ENCODE measurements at regions not wholly inside any gene's neighbourhood (a gene's known extent, or its start where the extent isn't known, plus 50 kb on each side); places are given as distances from the start of the nearest gene placed in this dataset.

DNA sequence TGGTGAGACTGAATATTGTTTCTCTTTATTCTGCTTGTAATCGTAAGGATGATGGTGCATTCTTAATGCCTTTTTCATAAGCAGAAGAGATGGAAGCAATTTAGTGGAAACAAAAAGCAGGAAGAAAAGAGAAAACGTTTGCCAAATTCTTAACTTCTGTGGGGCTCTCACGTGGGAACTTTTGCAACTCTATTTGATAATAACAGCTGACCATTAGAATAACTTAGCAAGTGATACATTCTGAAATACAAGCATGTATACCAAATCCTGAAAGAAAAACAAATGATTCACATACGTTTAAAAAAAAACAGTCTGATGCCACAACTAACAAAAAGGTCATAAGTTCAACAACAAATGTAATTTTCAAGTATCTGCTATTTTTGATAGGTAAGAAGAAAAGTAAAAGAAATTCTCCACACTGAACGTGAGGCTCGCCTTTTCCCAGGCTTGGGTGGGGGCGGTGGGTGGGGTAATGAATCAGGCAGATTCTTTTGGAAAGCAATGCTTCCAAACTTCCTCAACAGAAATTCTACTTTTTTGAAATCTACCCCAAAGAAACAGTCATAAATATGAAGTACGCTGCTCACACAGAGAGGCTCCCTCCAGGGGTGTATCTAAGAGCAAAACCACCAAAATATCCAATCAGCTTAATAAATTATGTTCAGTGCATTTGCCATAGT lies 446.2 kb upstream of the MGMT start:
- H3K36me3 ChIP-seq = no peaks in the 10 kb centered on the region
- no peak overlapping the region for H3K27ac ChIP-seq
- intact Hi-C loops (cut with DNase I) = loop anchor here in 1 of 2 donors (10.0 kb wide), 1 partner anchor 954 kb away; no protein-coding TSS in a partner anchor
- H3K27me3 ChIP-seq = no peaks in the 10 kb centered on the region
- no peak for ATAC-seq
- DNase-seq = no peak
- no peak overlapping the region for H3K4me3 ChIP-seq
- no peaks in the 10 kb centered on the region for H3K4me1 ChIP-seq
- TF ChIP-seq CTCF (IDR thresholded peaks at IDR 0.05) (no peak), POLR2A (IDR thresholded peaks at IDR 0.05) (no peak)
- no peaks in the 10 kb centered on the region for H3K9me3 ChIP-seq
- 51% methylated on average over 8 of the region's 8 CpGs for WGBS (ENCODE audit: insufficient coverage, low coverage, low lambda C conversion rate, missing lambda C conversion rate)

- no peaks in the 10 kb centered on the region for H3K9me3 ChIP-seq
- 24% methylated on average over 6 of the region's 18 CpGs for WGBS (ENCODE audit: insufficient coverage, low coverage, low lambda C conversion rate, missing lambda C conversion rate)
- ATAC-seq = peak in 1 of 4 donors; percentile 10
- no peak overlapping the region for H3K27ac ChIP-seq
- intact Hi-C loops (cut with DNase I) = loop anchor here in 1 of 2 donors (10.0 kb wide), 1 partner anchor 953 kb away; no protein-coding TSS in a partner anchor
- H3K4me1 ChIP-seq = no peaks in the 10 kb centered on the region
- no peak for DNase-seq
- no peaks in the 10 kb centered on the region for H3K27me3 ChIP-seq
- no peaks in the 10 kb centered on the region for H3K36me3 ChIP-seq
- no peak overlapping the region for H3K4me3 ChIP-seq
- TF ChIP-seq POLR2A (IDR thresholded peaks at IDR 0.05) (no peak), CTCF (IDR thresholded peaks at IDR 0.05) (no peak)
Observed at GRCh38 chr10:129021594-129022304, 445.3 kb upstream of the MGMT start.

- ATAC-seq (peak in 1 of 4 donors; percentile 22), DNase-seq (no peak)
- WGBS (ENCODE audit: insufficient coverage, low coverage, low lambda C conversion rate, missing lambda C conversion rate) = 57% methylated on average over 5 of the region's 5 CpGs
- Histone ChIP-seq H3K36me3 (no peaks in the 10 kb centered on the region), H3K27me3 (no peaks in the 10 kb centered on the region), H3K9me3 (no peaks in the 10 kb centered on the region), H3K4me3 (no peak overlapping the region), H3K27ac (no peak overlapping the region), H3K4me1 (no peaks in the 10 kb centered on the region)
- TF ChIP-seq POLR2A (IDR thresholded peaks at IDR 0.05) (no peak), CTCF (IDR thresholded peaks at IDR 0.05) (no peak)
- intact Hi-C loops (cut with DNase I) = loop anchor here in 1 of 2 donors (10.0 kb wide), 1 partner anchor 952 kb away; no protein-coding TSS in a partner anchor
Observed at GRCh38 chr10:129023082-129023481, 444.0 kb upstream of the MGMT start.

GRCh38 chr10:129024046-129024445 lies 443.0 kb upstream of the MGMT start:
- intact Hi-C loops (cut with DNase I) = loop anchor here in 1 of 2 donors (10.0 kb wide), 1 partner anchor 951 kb away; no protein-coding TSS in a partner anchor
- WGBS (ENCODE audit: insufficient coverage, low coverage, low lambda C conversion rate, missing lambda C conversion rate) = 74% methylated on average over 8 of the region's 8 CpGs
- Histone ChIP-seq H3K9me3 (no peaks in the 10 kb centered on the region), H3K4me1 (no peaks in the 10 kb centered on the region), H3K27me3 (no peaks in the 10 kb centered on the region), H3K27ac (no peak overlapping the region), H3K36me3 (no peaks in the 10 kb centered on the region), H3K4me3 (no peak overlapping the region)
- ATAC-seq (no peak), DNase-seq (no peak)
- TF ChIP-seq CTCF (IDR thresholded peaks at IDR 0.05) (no peak), POLR2A (IDR thresholded peaks at IDR 0.05) (no peak)
